ENCODE measurements at regions not wholly inside any gene's neighbourhood (a gene's known extent, or its start where the extent isn't known, plus 50 kb on each side); places are given as distances from the start of the nearest gene placed in this dataset.
"Not testable (repeated sequence)": the region's sequence is repeated elsewhere in the genome, so short reads cannot be mapped to it uniquely, and the experiment has no call there.

GRCh38 chr10:28996345-28996744 lies 292.5 kb upstream of the LYZL1 start:
- Mint-ChIP-seq H3K9me3 (no peaks in the 10 kb centered on the region; the same call in 1 of the 2 replicates), H3K27ac (no peak overlapping the region), H3K4me3 (no peak overlapping the region), H3K4me1 (ENCODE audit: low read depth) (peaks cover 9% of the 10 kb centered on the region), H3K36me3 (ENCODE audit: low read depth) (no peaks in the 10 kb centered on the region), H3K27me3 (ENCODE audit: insufficient read depth) (peaks cover 6% of the 10 kb centered on the region)
- no peak for TF ChIP-seq CTCF (IDR thresholded peaks at IDR 0.05)
- DNase-seq = no peak

- H3K36me3 Mint-ChIP-seq (ENCODE audit: low read depth) = no peaks in the 10 kb centered on the region
- TF ChIP-seq CTCF (IDR thresholded peaks at IDR 0.05) = no peak
- H3K27me3 Mint-ChIP-seq (ENCODE audit: insufficient read depth) = peaks cover 6% of the 10 kb centered on the region
- no peak for DNase-seq
- no peak overlapping the region for H3K4me3 Mint-ChIP-seq
- H3K4me1 Mint-ChIP-seq (ENCODE audit: low read depth) = peaks cover 2% of the 10 kb centered on the region
- H3K27ac Mint-ChIP-seq = no peak overlapping the region
- no peaks in the 10 kb centered on the region; the same call in 1 of the 2 replicates for H3K9me3 Mint-ChIP-seq
Measured at GRCh38 chr10:28996947-28997551, 291.8 kb upstream of the LYZL1 start.

- H3K4me1 Mint-ChIP-seq (ENCODE audit: low read depth) = no peaks in the 10 kb centered on the region
- peaks cover 6% of the 10 kb centered on the region for H3K27me3 Mint-ChIP-seq (ENCODE audit: insufficient read depth)
- TF ChIP-seq CTCF (IDR thresholded peaks at IDR 0.05) = no peak
- no peaks in the 10 kb centered on the region; the same call in 1 of the 2 replicates for H3K9me3 Mint-ChIP-seq
- no peak overlapping the region for H3K27ac Mint-ChIP-seq
- no peaks in the 10 kb centered on the region for H3K36me3 Mint-ChIP-seq (ENCODE audit: low read depth)
- no peak for DNase-seq
- H3K4me3 Mint-ChIP-seq = no peak overlapping the region
Measured at GRCh38 chr10:28997734-28998133, 291.1 kb upstream of the LYZL1 start.

GRCh38 chr10:29001801-29002200 lies 287.1 kb upstream of the LYZL1 start:
- no peaks in the 10 kb centered on the region for H3K9me3 Mint-ChIP-seq
- no peak overlapping the region for H3K27ac Mint-ChIP-seq

GRCh38 chr10:29003014-29003413 lies 285.9 kb upstream of the LYZL1 start:
- H3K9me3 Mint-ChIP-seq, H3K4me3 Mint-ChIP-seq: not testable (repeated sequence)

More at GRCh38 chr10:29001801-29002200, 287.1 kb upstream of the LYZL1 start:
- Mint-ChIP-seq H3K4me1 (ENCODE audit: low read depth) (no peaks in the 10 kb centered on the region), H3K36me3 (ENCODE audit: low read depth) (no peaks in the 10 kb centered on the region), H3K4me3 (no peak overlapping the region), H3K27me3 (ENCODE audit: insufficient read depth) (peaks cover 4% of the 10 kb centered on the region)
- no peak for TF ChIP-seq CTCF (IDR thresholded peaks at IDR 0.05)
- no peak for DNase-seq

GRCh38 chr10:29005988-29006387 lies 282.9 kb upstream of the LYZL1 start:
- Mint-ChIP-seq H3K4me1 (ENCODE audit: low read depth) (no peaks in the 10 kb centered on the region), H3K36me3 (ENCODE audit: low read depth) (no peaks in the 10 kb centered on the region), H3K27me3 (ENCODE audit: insufficient read depth) (peaks cover 11% of the 10 kb centered on the region), H3K4me3 (no peak overlapping the region), H3K27ac (no peak overlapping the region), H3K9me3 (no peaks in the 10 kb centered on the region)
- no peak for TF ChIP-seq CTCF (IDR thresholded peaks at IDR 0.05)
- no peak for DNase-seq

More at GRCh38 chr10:29003014-29003413, 285.9 kb upstream of the LYZL1 start:
- not testable (repeated sequence) for H3K4me1 Mint-ChIP-seq (ENCODE audit: low read depth); DNase-seq; H3K27me3 Mint-ChIP-seq (ENCODE audit: insufficient read depth); H3K27ac Mint-ChIP-seq; H3K36me3 Mint-ChIP-seq (ENCODE audit: low read depth)

All from HFFc6 (cell line).